Hippocampal formation (tissue), 2 donors: ENCODE measurements at regions not wholly inside any gene's neighbourhood (a gene's known extent, or its start where the extent isn't known, plus 50 kb on each side); places are given as distances from the start of the nearest gene placed in this dataset.

Experiments used
- DNase-seq, 2 donors: peaks; one replicate each; lab custom pipeline; 2025; lab: John Stamatoyannopoulos, UW

DNA sequence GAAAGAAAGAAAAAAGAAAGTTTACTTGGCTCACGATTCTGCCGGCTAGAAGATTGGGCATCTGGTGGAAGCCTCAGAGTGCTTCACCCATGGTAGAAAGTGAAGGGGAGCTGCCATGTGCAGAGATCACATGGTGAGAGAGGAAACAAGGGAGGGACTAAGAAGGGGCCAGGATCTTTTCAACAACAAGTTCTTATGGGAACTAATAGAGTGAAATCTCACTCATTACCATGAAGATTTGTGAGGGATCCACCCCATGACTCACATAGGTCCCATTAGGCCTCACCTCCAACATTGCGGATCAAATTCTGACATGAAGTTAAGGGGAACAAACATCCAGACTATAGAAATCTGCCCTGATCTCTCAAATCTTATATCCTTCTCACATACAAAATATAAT is 61.3 kb upstream of the UGT8 start:
- DNase-seq: no peak

DNA sequence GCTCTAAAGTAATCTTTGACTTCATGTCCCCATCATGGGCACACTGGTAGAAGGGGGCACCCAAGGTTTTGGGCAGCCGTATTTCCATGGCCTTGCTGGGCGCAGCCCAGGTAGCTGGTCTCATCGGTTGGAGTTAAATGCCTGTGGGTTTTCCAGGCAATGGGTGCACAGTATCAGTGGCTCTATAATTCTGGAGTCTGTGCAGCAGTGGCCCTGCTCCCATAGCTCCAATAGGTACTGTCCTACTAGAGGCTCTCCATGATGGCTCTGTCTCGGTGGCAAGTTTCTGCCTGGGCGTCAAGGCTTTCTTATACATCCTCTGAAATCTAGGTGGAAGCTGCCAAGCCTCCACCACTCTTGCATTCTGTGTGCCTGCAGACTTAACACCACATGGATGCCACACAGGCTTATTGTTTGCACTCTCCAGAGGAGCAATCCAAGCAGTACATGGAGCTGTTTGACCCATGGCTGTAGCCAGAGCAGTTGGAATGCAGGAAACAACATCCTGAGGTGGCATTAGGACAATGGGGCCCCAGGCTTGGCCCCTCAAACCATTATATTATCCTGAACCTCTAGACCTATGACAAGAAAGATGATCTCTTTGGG is 60.5 kb upstream of the UGT8 start:
- DNase-seq: no peak

DNA sequence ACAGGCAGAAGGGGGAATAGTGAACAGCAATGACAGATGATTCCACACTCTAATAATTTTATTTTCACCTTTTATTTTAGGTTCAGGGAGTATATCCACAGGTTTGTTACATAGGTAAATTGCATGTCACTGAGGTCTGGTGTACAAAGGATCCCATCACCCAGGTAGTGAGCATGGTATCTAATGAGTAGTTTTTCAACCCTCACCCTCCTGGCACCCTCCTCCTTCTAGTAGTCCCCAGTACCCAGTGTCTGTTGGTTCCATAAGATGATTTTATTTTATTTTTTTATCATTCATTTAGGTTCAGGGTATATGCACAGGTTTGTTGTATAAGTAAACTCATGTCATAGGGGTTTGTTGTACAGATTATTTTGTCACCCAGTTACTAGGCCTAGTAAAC is 58.6 kb upstream of the UGT8 start:
- no peak for DNase-seq

DNA sequence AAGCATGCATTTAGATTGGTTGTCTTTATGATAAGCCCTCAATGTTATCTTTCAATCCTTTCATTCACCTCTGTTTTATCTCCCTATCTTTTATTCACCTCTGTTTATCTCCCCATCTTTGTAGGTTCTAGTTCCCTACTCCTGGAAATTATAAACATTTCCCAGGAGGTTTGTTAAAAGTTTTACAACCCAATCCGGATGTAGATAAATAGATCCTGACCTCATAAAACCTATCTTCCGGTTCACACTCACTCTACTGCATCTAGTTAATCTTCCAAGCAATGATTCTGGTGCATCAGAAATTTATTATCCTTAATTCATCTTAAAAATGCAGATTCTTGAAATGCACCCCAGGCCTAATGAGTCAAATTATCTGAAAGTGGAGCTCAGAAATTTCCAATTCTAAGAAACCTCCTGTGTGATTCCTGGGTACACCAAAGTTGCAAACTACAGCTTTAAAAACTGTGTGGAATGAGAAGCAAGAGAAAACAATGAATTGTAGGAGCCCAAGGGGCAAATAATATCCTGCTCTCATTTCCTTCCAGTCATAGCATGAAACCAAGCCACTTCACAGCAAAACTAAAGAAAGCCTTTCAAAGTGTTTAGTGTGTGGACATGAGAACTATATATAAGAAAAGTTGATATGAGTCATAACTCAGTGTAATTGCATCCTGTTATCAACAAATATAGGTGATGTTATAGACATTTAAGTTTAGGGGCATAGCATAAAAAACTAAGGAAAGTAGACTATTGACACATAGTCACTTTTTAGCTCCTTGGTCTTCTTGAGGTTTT is 51.1 kb upstream of the UGT8 start:
- no peak for DNase-seq
